Chondrocyte (in vitro differentiated cells): ENCODE measurements at regions not wholly inside any gene's neighbourhood (a gene's known extent, or its start where the extent isn't known, plus 50 kb on each side); places are given as distances from the start of the nearest gene placed in this dataset.
A peak's percentile ranks its signal among the peaks of the same experiment; 100 is the strongest.

Experiments
- DNase-seq: peaks from one replicate; pipeline ENCODE4 v3.0.0; 2021; ENCODE audit warnings: mixed read lengths, low spot score
- H3K27ac Mint-ChIP-seq: one replicate; pipeline ENCODE4 v1.8.0; 2021; ENCODE audit warnings: mild to moderate bottlenecking, moderate library complexity, mixed read lengths; ENCODE audit not compliant: unreplicated experiment
- H3K27me3 Mint-ChIP-seq: 2 replicates; pipeline ENCODE4 v1.8.0; 2021; ENCODE audit warnings: low read depth, mixed read lengths
- H3K36me3 Mint-ChIP-seq: 2 replicates; pipeline ENCODE4 v1.8.0; 2021; ENCODE audit warnings: low read depth, mixed read lengths
- H3K4me1 Mint-ChIP-seq: 2 replicates; pipeline ENCODE4 v1.8.0; 2021; ENCODE audit warnings: low read depth, mild to moderate bottlenecking, mixed read lengths
- H3K4me3 Mint-ChIP-seq: one replicate; pipeline ENCODE4 v1.8.0; 2021; ENCODE audit warnings: mild to moderate bottlenecking, moderate library complexity, mixed read lengths; ENCODE audit not compliant: unreplicated experiment
- H3K9me3 Mint-ChIP-seq: 2 replicates; pipeline ENCODE4 v1.8.0; 2021; ENCODE audit warnings: low read depth, mixed read lengths
- TF ChIP-seq, protein P1 (sequence below): fragments of 200-600 bp; sonication (generic); IDR thresholded peaks from 2 replicates; pipeline ENCODE4 v1.5.0; 2021; ENCODE audit warnings: antibody characterized with exemption, mild to moderate bottlenecking, moderate library complexity

DNA sequence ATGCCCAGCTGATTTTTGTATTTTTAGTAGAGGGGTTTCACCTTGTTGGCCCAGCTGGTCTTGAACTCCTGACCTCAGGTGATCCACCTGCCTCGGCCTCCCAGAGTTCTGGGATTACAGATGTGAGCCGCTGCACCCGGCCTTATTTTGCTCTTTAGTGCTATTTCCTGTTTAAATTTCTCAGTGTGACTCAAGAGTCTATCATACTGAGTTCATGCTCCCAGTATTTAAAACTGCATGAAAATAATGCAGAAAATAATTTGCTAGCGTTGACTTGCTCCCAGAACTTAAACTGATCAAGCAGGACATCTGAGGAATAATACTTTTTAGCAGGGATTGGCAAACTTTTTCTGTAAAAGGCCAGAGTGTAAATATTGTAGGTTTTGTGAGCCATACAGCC, 86.4 kb upstream of the C1orf21 start:
- peaks cover 57% of the 10 kb centered on the region for H3K4me1 Mint-ChIP-seq
- H3K4me3 Mint-ChIP-seq: no peak overlapping the region
- TF ChIP-seq, protein P1, sequence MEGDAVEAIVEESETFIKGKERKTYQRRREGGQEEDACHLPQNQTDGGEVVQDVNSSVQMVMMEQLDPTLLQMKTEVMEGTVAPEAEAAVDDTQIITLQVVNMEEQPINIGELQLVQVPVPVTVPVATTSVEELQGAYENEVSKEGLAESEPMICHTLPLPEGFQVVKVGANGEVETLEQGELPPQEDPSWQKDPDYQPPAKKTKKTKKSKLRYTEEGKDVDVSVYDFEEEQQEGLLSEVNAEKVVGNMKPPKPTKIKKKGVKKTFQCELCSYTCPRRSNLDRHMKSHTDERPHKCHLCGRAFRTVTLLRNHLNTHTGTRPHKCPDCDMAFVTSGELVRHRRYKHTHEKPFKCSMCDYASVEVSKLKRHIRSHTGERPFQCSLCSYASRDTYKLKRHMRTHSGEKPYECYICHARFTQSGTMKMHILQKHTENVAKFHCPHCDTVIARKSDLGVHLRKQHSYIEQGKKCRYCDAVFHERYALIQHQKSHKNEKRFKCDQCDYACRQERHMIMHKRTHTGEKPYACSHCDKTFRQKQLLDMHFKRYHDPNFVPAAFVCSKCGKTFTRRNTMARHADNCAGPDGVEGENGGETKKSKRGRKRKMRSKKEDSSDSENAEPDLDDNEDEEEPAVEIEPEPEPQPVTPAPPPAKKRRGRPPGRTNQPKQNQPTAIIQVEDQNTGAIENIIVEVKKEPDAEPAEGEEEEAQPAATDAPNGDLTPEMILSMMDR: no peak
- peaks cover 12% of the 10 kb centered on the region for H3K36me3 Mint-ChIP-seq
- H3K27ac Mint-ChIP-seq: peak overlapping the region; percentile 9
- peaks cover 21% of the 10 kb centered on the region for H3K9me3 Mint-ChIP-seq
- DNase-seq: no peak
- H3K27me3 Mint-ChIP-seq: no peaks in the 10 kb centered on the region

DNA sequence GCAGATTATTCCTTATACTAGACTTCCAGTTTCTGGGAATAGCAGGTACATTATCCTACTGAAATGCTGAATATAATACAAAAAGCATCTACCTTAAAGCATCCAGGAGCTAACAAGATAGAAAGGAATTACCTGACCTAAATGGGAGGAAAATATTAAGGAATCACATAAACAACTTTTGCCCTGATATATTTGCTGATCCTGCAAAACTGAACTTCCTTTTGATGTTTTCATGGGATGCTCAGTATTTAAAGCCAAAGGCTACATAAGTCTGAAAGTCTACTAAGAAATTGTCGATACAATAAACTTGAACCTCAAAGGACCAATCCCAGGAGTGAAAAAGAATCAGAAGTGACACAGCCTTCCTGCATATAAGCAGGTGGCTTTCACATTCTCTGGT, 85.6 kb upstream of the C1orf21 start:
- no peak overlapping the region for H3K4me3 Mint-ChIP-seq
- H3K27ac Mint-ChIP-seq: no peak overlapping the region
- peaks cover 12% of the 10 kb centered on the region for H3K36me3 Mint-ChIP-seq
- peaks cover 55% of the 10 kb centered on the region for H3K4me1 Mint-ChIP-seq
- no peak for DNase-seq
- TF ChIP-seq, protein P1: no peak
- peaks cover 28% of the 10 kb centered on the region for H3K9me3 Mint-ChIP-seq
- no peaks in the 10 kb centered on the region for H3K27me3 Mint-ChIP-seq

DNA sequence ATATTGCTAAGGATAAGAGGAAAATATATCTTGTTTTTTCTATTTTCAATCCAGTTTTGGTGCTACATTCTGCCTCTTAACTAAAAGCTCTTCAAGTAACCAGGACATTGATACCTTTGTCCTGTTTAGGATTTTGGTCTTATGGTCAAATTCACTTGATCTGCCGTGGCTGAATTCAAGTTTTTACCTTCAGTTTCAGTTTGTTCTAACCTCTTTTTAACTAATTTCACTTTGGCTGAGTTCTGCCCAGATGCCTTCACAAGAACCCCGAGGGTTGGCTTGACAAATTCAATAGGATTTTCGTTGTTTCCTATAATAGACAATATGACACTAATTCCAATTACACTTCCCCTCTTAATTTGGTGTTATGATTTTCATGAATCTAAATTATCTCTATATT, 84.5 kb upstream of the C1orf21 start:
- Mint-ChIP-seq H3K27me3 (no peaks in the 10 kb centered on the region), H3K36me3 (peaks cover 12% of the 10 kb centered on the region), H3K27ac (no peak overlapping the region), H3K9me3 (peaks cover 35% of the 10 kb centered on the region), H3K4me3 (no peak overlapping the region), H3K4me1 (peaks cover 43% of the 10 kb centered on the region)
- DNase-seq: no peak
- TF ChIP-seq, protein P1: no peak

DNA sequence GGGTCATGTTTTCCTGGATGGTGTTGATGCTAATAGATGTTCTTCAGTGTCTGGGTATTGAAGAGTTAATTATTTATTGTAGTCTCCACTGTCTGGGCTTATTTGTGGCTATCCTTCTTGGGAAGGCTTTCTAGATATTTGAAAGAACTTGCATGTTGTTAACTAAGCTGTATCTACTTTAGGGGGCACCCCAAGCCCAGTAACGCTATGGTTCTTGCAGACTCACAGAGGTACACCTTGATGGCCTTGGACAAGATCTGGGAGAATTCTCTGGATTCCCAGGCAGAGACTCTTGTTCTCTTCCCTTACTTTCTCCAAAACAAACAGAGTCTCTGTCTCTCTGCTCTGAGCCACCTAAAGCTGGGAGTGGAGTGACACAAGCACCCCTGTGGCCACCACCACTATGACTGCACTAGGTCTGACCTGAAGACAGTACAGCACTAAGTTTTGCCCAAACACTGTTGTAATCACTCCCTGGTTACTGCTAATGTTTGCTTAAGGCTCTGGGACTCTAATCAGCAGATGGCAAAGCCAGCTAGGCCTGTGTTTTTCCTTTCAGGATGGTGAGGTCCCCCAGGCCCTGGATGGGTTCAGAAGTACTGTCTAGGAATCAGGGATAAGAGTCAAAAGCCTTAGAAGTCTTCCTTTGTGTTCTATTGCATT, 76.5 kb upstream of the C1orf21 start:
- Mint-ChIP-seq H3K27ac (no peak overlapping the region), H3K4me3 (no peak overlapping the region), H3K27me3 (no peaks in the 10 kb centered on the region), H3K4me1 (peaks cover 6% of the 10 kb centered on the region), H3K36me3 (no peaks in the 10 kb centered on the region), H3K9me3 (peaks cover 17% of the 10 kb centered on the region)
- TF ChIP-seq, protein P1: no peak
- no peak for DNase-seq

DNA sequence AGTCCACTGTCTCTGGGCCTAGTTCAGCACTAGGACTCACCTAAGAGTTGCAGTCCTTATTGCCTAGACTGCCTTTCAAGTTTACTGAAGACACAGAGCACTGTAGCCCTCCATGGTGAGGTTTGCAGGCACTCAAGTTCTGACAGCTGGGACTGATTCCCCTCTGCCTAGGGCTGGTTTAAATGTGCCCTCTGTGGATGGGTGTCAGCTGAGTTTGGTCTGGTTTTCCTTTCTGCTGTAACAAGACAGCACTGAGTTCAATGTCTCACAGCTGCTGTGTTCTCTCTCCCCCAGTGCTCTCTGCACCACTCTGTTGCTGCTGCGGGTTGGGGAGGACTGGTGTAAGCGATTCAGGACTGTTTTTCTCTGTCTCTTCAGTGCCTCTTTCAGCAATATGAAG, 75.2 kb upstream of the C1orf21 start:
- no peak for DNase-seq
- no peak overlapping the region for H3K27ac Mint-ChIP-seq
- H3K9me3 Mint-ChIP-seq: peaks cover 7% of the 10 kb centered on the region
- TF ChIP-seq, protein P1: no peak
- no peaks in the 10 kb centered on the region for H3K27me3 Mint-ChIP-seq
- H3K4me3 Mint-ChIP-seq: no peak overlapping the region
- H3K36me3 Mint-ChIP-seq: no peaks in the 10 kb centered on the region
- H3K4me1 Mint-ChIP-seq: peaks cover 6% of the 10 kb centered on the region
